Ectodermal cell (in vitro differentiated cells): ENCODE measurements at regions not wholly inside any gene's neighbourhood (a gene's known extent, or its start where the extent isn't known, plus 50 kb on each side); places are given as distances from the start of the nearest gene placed in this dataset.

ENCODE experiments used
- H3K27ac ChIP-seq: 2 replicates; pipeline ENCODE4 v1.7.0; 2013; ENCODE audit warnings: mild to moderate bottlenecking, low read depth, low read length; ENCODE audit not compliant: insufficient read depth, poor library complexity, severe bottlenecking
- H3K27me3 ChIP-seq: 2 replicates; pipeline ENCODE4 v1.7.0; 2013; ENCODE audit warnings: mild to moderate bottlenecking, low read length; ENCODE audit not compliant: insufficient read depth, control insufficient read depth, poor library complexity, severe bottlenecking
- H3K36me3 ChIP-seq: one replicate; pipeline ENCODE4 v1.7.0; 2013; ENCODE audit warnings: low read length; ENCODE audit not compliant: control insufficient read depth, insufficient read depth
- H3K4me1 ChIP-seq: one replicate; pipeline ENCODE4 v1.7.0; 2013; ENCODE audit warnings: low read length; ENCODE audit not compliant: control insufficient read depth, insufficient read depth
- H3K4me3 ChIP-seq: 2 replicates; pipeline ENCODE4 v1.7.0; 2013; ENCODE audit warnings: low read depth, low read length, control low read depth; ENCODE audit not compliant: insufficient read depth
- H3K9me3 ChIP-seq: 2 replicates; pipeline ENCODE4 v1.7.0; 2013; ENCODE audit warnings: mild to moderate bottlenecking, low read length, moderate library complexity; ENCODE audit not compliant: control insufficient read depth
- WGBS, 2 experiments: methylation state at CpG; one replicate each; pipeline ENCODE4 v1.1.7; 2013; ENCODE audit warnings: missing lambda C conversion rate in 2 of 2; 5-methylcytosine and 5-hydroxymethylcytosine counted together

DNA sequence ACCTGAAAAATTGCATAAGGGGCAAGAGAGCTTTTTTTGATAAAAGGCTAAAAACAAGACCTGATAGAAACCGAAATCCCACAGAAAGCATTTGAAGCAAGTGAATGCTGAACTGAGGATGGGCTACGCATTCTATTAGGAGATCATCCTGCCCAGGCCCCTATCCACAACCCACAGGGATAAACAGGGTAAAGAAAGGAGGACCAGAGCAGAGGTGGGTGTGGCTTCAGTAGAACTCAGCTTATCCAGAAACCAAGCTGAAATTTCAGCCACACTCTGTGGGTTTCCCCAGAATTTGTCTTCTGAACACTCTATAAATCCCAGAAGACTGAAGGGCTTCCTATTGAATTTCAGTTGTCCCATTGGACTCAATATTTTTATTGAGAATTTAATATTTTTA, 195.1 kb downstream of the ETS1 start:
- no peak overlapping the region for H3K4me3 ChIP-seq
- H3K9me3 ChIP-seq: no peaks in the 10 kb centered on the region
- 90 to 95% methylated on average over 2 of the region's 2 CpGs for WGBS, 2 experiments
- no peak overlapping the region for H3K27ac ChIP-seq
- no peaks in the 10 kb centered on the region for H3K27me3 ChIP-seq
- H3K4me1 ChIP-seq: no peaks in the 10 kb centered on the region
- no peaks in the 10 kb centered on the region for H3K36me3 ChIP-seq

DNA sequence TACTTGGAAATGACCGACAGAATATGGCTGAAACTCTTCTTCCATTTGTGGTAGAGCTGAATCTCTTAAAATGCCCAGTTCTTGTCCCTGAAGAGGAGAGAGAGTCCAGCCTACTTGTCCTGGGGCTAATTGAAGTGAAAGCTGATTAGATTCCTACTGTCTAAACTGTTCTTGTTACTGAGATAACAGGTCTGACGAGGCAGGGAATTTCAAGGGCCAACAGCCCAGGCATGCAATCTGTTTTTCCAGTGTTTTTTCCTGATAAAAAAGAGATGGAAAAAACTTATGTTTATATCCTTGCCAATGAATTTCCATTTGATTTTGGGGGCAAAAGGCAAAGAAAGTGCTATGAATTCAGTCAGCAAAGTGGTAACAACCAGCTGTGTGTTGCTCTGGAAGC, 195.5 kb downstream of the ETS1 start:
- 90 to 96% methylated on average over 2 of the region's 2 CpGs for WGBS, 2 experiments
- Histone ChIP-seq H3K9me3 (no peaks in the 10 kb centered on the region), H3K4me1 (no peaks in the 10 kb centered on the region), H3K36me3 (no peaks in the 10 kb centered on the region), H3K27me3 (no peaks in the 10 kb centered on the region), H3K4me3 (no peak overlapping the region), H3K27ac (no peak overlapping the region)

DNA sequence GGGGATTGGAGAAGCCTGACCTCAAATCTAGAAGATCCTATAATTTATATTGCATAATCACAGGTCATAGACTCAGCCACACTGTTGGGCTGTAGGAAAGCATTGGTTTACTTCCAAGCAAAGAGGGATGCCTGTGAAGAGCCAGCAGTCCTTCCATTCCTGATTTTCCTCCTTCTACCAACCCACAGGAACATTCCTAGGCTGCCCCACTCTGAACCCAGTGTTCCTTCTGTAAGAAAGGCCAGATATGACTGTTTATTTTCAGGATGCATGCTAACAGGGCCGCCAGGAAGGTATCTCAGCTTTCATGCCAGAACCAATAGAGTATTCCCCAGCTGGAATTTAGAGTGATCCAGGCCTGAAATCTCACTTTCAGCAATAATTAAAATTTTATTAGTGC, 197.1 kb downstream of the ETS1 start:
- Histone ChIP-seq H3K4me3 (no peak overlapping the region), H3K27ac (no peak overlapping the region), H3K36me3 (no peaks in the 10 kb centered on the region), H3K27me3 (no peaks in the 10 kb centered on the region), H3K9me3 (no peaks in the 10 kb centered on the region), H3K4me1 (no peaks in the 10 kb centered on the region)
- WGBS, 2 experiments: 91 to 100% methylated on average over 1 of the region's 1 CpG

DNA sequence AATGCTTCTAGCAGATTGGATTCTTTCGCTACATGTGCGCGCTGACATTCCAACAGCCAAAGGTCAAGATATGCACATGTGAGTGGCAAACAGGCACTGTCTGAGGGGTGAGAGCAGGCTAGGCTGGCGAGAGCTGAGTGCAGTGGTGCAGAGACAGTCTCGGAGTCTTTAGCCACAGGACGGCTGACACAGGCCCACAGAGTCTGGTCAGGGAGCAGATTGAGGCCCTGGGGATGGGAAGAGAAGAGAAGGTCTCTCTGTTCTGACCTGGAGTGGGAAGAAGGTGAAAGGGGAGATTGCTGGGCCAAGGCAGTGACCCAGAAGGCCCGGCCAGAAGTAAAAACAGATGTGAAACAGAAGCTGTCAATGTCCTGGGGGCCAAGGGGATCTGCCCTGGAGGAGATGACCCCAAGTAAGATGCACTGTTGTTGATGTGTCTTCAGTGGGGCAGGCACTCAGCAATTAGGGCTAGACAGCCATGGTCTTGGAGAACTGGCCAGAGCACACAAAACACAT, 197.8 kb downstream of the ETS1 start:
- H3K4me3 ChIP-seq: no peak overlapping the region
- H3K27me3 ChIP-seq: no peaks in the 10 kb centered on the region
- no peaks in the 10 kb centered on the region for H3K4me1 ChIP-seq
- no peaks in the 10 kb centered on the region for H3K36me3 ChIP-seq
- H3K27ac ChIP-seq: no peak overlapping the region
- H3K9me3 ChIP-seq: no peaks in the 10 kb centered on the region
- 93% methylated on average over 7 of the region's 7 CpGs for WGBS, 2 experiments

DNA sequence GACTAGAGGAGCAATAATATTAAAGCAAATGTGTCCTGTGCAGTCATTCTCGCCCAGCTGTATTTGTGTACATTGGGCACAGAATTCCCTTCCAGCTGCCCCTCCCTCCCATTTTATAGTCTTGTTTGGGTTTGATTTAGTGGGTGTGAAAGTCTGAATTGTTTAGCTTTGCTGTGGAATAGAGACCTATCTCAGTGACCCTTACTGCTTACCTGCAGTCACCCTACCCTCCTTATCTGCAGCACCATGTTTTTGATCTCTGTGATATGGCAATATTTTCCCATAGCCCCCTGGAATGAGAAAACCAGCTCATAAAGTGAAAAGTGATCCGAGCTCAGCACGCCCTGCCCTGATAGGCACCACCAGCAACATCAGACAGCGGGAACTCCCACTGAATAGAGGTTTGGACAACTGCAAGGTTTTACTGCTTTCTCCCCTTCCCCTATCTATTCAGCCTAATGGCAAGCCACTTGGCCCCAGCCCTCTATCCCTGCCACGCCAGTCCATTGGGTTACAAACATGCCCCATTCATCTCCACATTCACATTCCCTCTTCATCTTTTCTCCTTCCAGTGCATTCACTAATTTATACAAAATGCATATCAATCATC, 199.0 kb downstream of the ETS1 start:
- H3K4me1 ChIP-seq: no peaks in the 10 kb centered on the region
- no peaks in the 10 kb centered on the region for H3K36me3 ChIP-seq
- no peak overlapping the region for H3K27ac ChIP-seq
- H3K9me3 ChIP-seq: no peaks in the 10 kb centered on the region
- WGBS, 2 experiments: 93 to 95% methylated on average over 5 of the region's 5 CpGs
- H3K27me3 ChIP-seq: no peaks in the 10 kb centered on the region
- no peak overlapping the region for H3K4me3 ChIP-seq

DNA sequence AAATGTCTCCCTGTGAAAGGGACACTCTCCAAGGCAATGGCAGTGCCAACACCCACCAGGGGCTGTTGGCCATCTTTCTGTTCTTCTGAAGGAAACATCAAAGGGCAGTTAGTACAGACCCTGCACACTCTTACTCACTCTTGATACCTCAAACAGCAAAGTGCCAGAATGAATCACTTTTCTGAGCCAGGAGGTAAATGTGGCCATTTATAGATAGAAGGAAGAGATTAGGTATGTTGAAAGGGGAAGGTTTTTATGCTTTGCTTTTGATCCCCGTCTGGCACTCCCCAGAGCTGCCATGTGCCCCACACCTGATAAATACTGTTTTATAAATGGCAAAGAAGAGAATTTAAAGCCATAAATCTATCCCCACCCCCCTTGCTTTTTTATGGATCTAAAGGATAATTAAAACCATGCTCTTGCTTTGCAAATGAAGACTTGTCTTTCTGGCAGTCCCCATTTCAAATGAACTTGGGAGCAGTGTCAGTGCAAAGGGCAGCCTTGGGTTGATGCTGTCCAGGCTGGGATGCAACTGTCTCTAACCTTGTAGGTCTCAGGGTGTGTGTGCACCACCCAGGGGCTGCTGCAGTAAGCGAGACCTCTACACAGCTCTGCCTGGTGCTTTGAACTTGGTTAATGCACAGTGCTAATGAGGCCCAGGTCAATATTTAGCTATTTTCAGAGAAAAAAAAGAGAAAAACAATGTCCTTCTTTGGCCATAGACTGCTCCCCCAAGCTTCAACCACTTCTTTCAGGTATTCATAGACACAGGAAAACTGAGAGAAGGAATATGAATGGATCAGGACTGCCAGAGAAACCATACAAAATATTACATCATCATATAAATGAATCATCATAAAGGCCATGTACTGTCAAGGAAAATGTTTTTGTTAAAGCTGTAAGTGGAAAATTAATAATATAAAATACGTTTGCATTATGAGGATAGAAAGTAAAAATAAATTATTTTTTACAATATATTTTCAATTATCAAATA, 207.5 kb downstream of the ETS1 start:
- H3K9me3 ChIP-seq: no peaks in the 10 kb centered on the region
- H3K27ac ChIP-seq: no peak overlapping the region
- H3K36me3 ChIP-seq: no peaks in the 10 kb centered on the region
- no peak overlapping the region for H3K4me3 ChIP-seq
- H3K27me3 ChIP-seq: no peaks in the 10 kb centered on the region
- H3K4me1 ChIP-seq: no peaks in the 10 kb centered on the region
- 87 to 93% methylated on average over 1 of the region's 3 CpGs for WGBS, 2 experiments

DNA sequence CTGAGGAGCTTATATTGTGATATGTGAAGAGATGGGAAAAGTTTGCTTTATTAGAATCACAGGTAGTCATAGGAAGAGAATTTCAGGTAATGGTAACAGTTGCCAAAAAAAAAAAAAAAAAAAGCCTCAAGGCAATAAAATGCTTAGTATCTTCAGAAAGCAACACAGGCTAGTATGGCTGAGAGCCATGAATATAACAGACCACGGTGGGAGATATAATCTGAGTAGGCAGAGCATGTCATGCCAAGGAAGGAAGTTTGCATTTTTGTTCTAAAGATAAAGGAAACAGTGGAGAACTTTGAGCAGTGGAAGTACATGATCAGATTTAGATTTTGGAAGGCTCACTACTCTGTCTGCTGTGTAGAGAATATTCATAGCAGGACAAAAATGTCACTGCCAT, 211.4 kb downstream of the ETS1 start:
- Histone ChIP-seq H3K27me3 (no peaks in the 10 kb centered on the region), H3K36me3 (no peaks in the 10 kb centered on the region), H3K27ac (no peak overlapping the region), H3K9me3 (no peaks in the 10 kb centered on the region), H3K4me3 (no peak overlapping the region), H3K4me1 (no peaks in the 10 kb centered on the region)
- 86 to 94% methylated on average over 1 of the region's 1 CpG for WGBS, 2 experiments

DNA sequence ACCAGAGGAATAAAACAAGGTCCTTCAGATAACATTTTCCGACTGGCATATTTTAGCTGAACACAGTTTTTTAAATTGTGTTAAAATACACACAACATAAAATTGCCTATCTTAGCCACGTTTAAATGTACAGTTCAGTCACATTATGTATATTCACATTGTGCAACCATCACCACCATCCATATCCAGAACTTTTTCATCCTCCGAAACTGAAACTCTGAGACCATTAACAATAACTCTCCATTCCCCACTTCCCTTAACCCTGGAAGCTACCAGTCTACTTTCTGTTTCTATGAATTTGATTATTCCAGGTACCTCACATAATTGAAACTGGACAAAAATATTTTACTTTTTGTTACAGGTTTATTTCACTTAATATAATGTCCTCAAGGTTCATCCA, 213.3 kb downstream of the ETS1 start:
- Histone ChIP-seq H3K27ac (no peak overlapping the region), H3K9me3 (no peaks in the 10 kb centered on the region), H3K4me3 (no peak overlapping the region), H3K4me1 (no peaks in the 10 kb centered on the region), H3K27me3 (no peaks in the 10 kb centered on the region), H3K36me3 (no peaks in the 10 kb centered on the region)
- WGBS, 2 experiments: 89 to 93% methylated on average over 3 of the region's 3 CpGs

DNA sequence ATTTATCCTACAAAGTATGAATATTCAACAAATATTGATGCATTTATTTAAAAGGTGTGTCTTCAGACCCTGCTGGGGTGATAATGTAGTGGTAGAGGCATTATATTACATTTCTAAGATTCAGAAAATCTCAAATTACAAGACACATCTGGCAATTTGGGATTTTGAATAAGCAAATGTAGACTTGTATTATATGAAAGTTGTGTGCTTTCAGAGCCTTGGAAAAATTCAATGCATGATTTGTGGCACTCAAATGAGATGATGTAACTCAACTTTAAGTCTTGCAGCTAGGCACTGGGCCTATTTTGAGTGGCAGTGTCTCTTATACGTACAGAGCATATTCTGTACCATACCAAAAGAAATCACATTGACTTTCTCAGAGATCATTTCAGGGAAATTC, 214.4 kb downstream of the ETS1 start:
- 87 to 94% methylated on average over 1 of the region's 1 CpG for WGBS, 2 experiments
- H3K27ac ChIP-seq: no peak overlapping the region

DNA sequence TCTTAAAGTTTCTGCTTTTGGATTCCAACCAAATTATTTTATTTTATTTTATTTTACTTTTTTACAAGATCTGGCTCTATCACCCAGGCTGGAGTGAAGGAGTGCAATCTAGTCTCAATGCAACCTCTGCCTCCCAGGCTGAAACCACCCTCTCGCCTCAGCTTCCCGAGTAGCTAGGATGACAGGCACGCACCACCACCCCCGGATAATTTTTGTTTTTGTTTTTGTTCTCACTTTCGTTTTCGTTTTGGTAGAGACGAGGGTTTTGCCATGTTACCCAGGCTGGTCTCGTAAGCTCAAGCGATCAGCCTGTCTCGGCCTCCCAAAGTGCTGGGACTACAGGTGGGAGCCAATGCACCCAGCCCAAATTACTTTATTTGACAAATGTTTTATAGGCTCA, 219.8 kb downstream of the ETS1 start:
- no peak overlapping the region for H3K4me3 ChIP-seq
- H3K36me3 ChIP-seq: no peaks in the 10 kb centered on the region
- no peaks in the 10 kb centered on the region for H3K9me3 ChIP-seq
- no peaks in the 10 kb centered on the region for H3K27me3 ChIP-seq
- no peak overlapping the region for H3K27ac ChIP-seq
- H3K4me1 ChIP-seq: peaks cover 4% of the 10 kb centered on the region
- 83 to 84% methylated on average over 10 of the region's 10 CpGs for WGBS, 2 experiments

More for the DNA sequence above, 214.4 kb downstream of the ETS1 start:
- H3K27me3 ChIP-seq: no peaks in the 10 kb centered on the region
- H3K9me3 ChIP-seq: no peaks in the 10 kb centered on the region
- no peaks in the 10 kb centered on the region for H3K4me1 ChIP-seq
- no peak overlapping the region for H3K4me3 ChIP-seq
- no peaks in the 10 kb centered on the region for H3K36me3 ChIP-seq
